C1 segment of cervical spinal cord (tissue), 14 donors: ENCODE measurements at regions not wholly inside any gene's neighbourhood (a gene's known extent, or its start where the extent isn't known, plus 50 kb on each side); places are given as distances from the start of the nearest gene placed in this dataset.
"Not testable (repeated sequence)": the region's sequence is repeated elsewhere in the genome, so short reads cannot be mapped to it uniquely, and the experiment has no call there.

Source experiments
- DNase-seq, 14 donors: peaks; one replicate each; lab custom pipeline; 2025; lab: John Stamatoyannopoulos, UW

GRCh38 chr18:54662986-54663385, 71.9 kb downstream of the DYNAP start:
- DNase-seq, result no peak

- DNase-seq, result not testable (repeated sequence)
Observed at GRCh38 chr18:54669701-54670100, 78.7 kb downstream of the DYNAP start.

GRCh38 chr18:54671291-54671881, 80.3 kb downstream of the DYNAP start:
- no peak for DNase-seq

- no peak for DNase-seq
Observed at GRCh38 chr18:54672109-54672508, 81.1 kb downstream of the DYNAP start.

GRCh38 chr18:54672846-54673475, 81.9 kb downstream of the DYNAP start:
- no peak for DNase-seq

- DNase-seq, result no peak
Observed at GRCh38 chr18:54673936-54674335, 82.9 kb downstream of the DYNAP start.

- DNase-seq, result no peak
Observed at GRCh38 chr18:54675076-54675475, 84.0 kb downstream of the DYNAP start.

- DNase-seq, result peak in 2 of 14 donors; percentile 7 to 27
Observed at GRCh38 chr18:54679318-54680149, 88.5 kb downstream of the DYNAP start.

- no peak for DNase-seq
Observed at GRCh38 chr18:54684784-54685183, 93.7 kb downstream of the DYNAP start.

GRCh38 chr18:54689319-54689718, 98.3 kb downstream of the DYNAP start:
- no peak for DNase-seq

- no peak for DNase-seq
Observed at GRCh38 chr18:54690198-54690597, 99.2 kb downstream of the DYNAP start.

- DNase-seq, result no peak
Observed at GRCh38 chr18:54692463-54692862, 101.4 kb downstream of the DYNAP start.

GRCh38 chr18:54696616-54697293, 105.7 kb downstream of the DYNAP start:
- DNase-seq, result no peak

- DNase-seq, result no peak
Observed at GRCh38 chr18:54700580-54700979, 109.5 kb downstream of the DYNAP start.

- DNase-seq, result no peak
Observed at GRCh38 chr18:54702686-54703085, 111.6 kb downstream of the DYNAP start.

GRCh38 chr18:54710074-54710899, 118.0 kb upstream of the RAB27B start:
- no peak for DNase-seq

- DNase-seq, result no peak
Observed at GRCh38 chr18:54710900-54711281, 117.4 kb upstream of the RAB27B start.

GRCh38 chr18:54712306-54712705, 116.0 kb upstream of the RAB27B start:
- no peak for DNase-seq

GRCh38 chr18:54712758-54713157, 115.5 kb upstream of the RAB27B start:
- no peak for DNase-seq

- no peak for DNase-seq
Observed at GRCh38 chr18:54713386-54713785, 114.9 kb upstream of the RAB27B start.

GRCh38 chr18:54714851-54715250, 113.4 kb upstream of the RAB27B start:
- DNase-seq, result no peak
